ENCODE measurements at regions not wholly inside any gene's neighbourhood (a gene's known extent, or its start where the extent isn't known, plus 50 kb on each side); places are given as distances from the start of the nearest gene placed in this dataset.
"Not testable (repeated sequence)": the region's sequence is repeated elsewhere in the genome, so short reads cannot be mapped to it uniquely, and the experiment has no call there.

- not testable (repeated sequence) for TF ChIP-seq CTCF, POLR2AphosphoS5, POLR2A (IDR thresholded peaks at IDR 0.05)
Measured at GRCh38 chr9:19625426-19625825, 163.4 kb downstream of the SLC24A2 start.

All from prostate gland (tissue), 2 donors.